GM12891 (cell line): ENCODE measurements at regions not wholly inside any gene's neighbourhood (a gene's known extent, or its start where the extent isn't known, plus 50 kb on each side); places are given as distances from the start of the nearest gene placed in this dataset.

Experiments
- DNase-seq: peaks from one replicate; pipeline ENCODE4 v3.0.0; 2011; ENCODE audit warnings: low spot score; ENCODE audit not compliant: insufficient read length
- FAIRE-seq: peaks from 2 replicates; lab custom pipeline; 2011; peaks lifted over from hg19 to GRCh38; lab: Jason Lieb, UNC
- PAX5 ChIP-seq: IDR thresholded peaks from 2 replicates; pipeline ENCODE4 v1.6.1; 2011; ENCODE audit warnings: low read length, moderate library complexity, mild to moderate bottlenecking; ENCODE audit not compliant: insufficient read depth, severe bottlenecking
- POLR2A ChIP-seq: IDR thresholded peaks from 2 replicates; pipeline ENCODE4 v1.6.1; 2011; ENCODE audit warnings: low read depth, low read length, control low read depth
- POLR2AphosphoS5 ChIP-seq: IDR thresholded peaks from 2 replicates; pipeline ENCODE4 v1.6.1; 2011; ENCODE audit warnings: low read depth, low read length, control low read depth
- POU2F2 ChIP-seq: IDR thresholded peaks from 2 replicates; pipeline ENCODE4 v1.6.1; 2011; ENCODE audit warnings: low read depth, mild to moderate bottlenecking, control low read depth, low read length, moderate library complexity
- SPI1 ChIP-seq: IDR thresholded peaks from 2 replicates; pipeline ENCODE4 v1.6.1; 2011; ENCODE audit warnings: low read depth, low read length, control low read depth
- TAF1 ChIP-seq: IDR thresholded peaks from 2 replicates; pipeline ENCODE4 v1.6.1; 2011; ENCODE audit warnings: low read depth, low read length, control low read depth

GRCh38 chr7:12741951-12742575 is 54.6 kb downstream of the ARL4A start:
- TF ChIP-seq PAX5: no peak
- TF ChIP-seq TAF1: no peak
- TF ChIP-seq POLR2AphosphoS5: no peak
- TF ChIP-seq POU2F2: no peak
- TF ChIP-seq POLR2A: no peak
- no peak for TF ChIP-seq SPI1
- DNase-seq (no peak), FAIRE-seq (no peak)

- TF ChIP-seq POU2F2 (no peak), SPI1 (no peak)
- FAIRE-seq: no peak
- DNase-seq: no peak
These were observed 58.8 kb downstream of the ARL4A start for GRCh38 chr7:12746211-12746610.

GRCh38 chr7:12747687-12748306 is 60.4 kb downstream of the ARL4A start:
- DNase-seq (no peak), FAIRE-seq (no peak)
- no peak for TF ChIP-seq PAX5
- no peak for TF ChIP-seq SPI1
- no peak for TF ChIP-seq POLR2A
- no peak for TF ChIP-seq POU2F2
- no peak for TF ChIP-seq TAF1
- TF ChIP-seq POLR2AphosphoS5: no peak

GRCh38 chr7:12749069-12749468 is 61.6 kb downstream of the ARL4A start:
- FAIRE-seq (no peak), DNase-seq (no peak)
- TF ChIP-seq TAF1: no peak
- TF ChIP-seq POU2F2: no peak
- no peak for TF ChIP-seq SPI1
- no peak for TF ChIP-seq POLR2A

GRCh38 chr7:12749746-12750145 is 62.3 kb downstream of the ARL4A start:
- DNase-seq (no peak), FAIRE-seq (no peak)
- TF ChIP-seq POLR2AphosphoS5 (no peak), TAF1 (no peak)

GRCh38 chr7:12751764-12752163 is 64.3 kb downstream of the ARL4A start:
- FAIRE-seq (no peak), DNase-seq (no peak)
- no peak for TF ChIP-seq POLR2A
- no peak for TF ChIP-seq POU2F2
- no peak for TF ChIP-seq POLR2AphosphoS5
- TF ChIP-seq PAX5: no peak
- no peak for TF ChIP-seq SPI1
- no peak for TF ChIP-seq TAF1

GRCh38 chr7:12754179-12754578 is 66.7 kb downstream of the ARL4A start:
- DNase-seq: no peak
- TF ChIP-seq TAF1: no peak
- TF ChIP-seq PAX5: no peak
- TF ChIP-seq SPI1: no peak
- no peak for FAIRE-seq

- no peak for FAIRE-seq
- no peak for DNase-seq
- TF ChIP-seq POU2F2 (no peak), TAF1 (no peak), SPI1 (no peak), POLR2A (no peak), POLR2AphosphoS5 (no peak), PAX5 (no peak)
These were observed 69.4 kb downstream of the ARL4A start for GRCh38 chr7:12756821-12757220.

- DNase-seq (no peak), FAIRE-seq (no peak)
- TF ChIP-seq POU2F2 (no peak), POLR2A (no peak), PAX5 (no peak), POLR2AphosphoS5 (no peak), TAF1 (no peak), SPI1 (no peak)
These were observed 70.0 kb downstream of the ARL4A start for GRCh38 chr7:12757443-12757842.

GRCh38 chr7:12759151-12759550 is 71.7 kb downstream of the ARL4A start:
- TF ChIP-seq POU2F2 (no peak), POLR2AphosphoS5 (no peak), TAF1 (no peak), POLR2A (no peak), PAX5 (no peak), SPI1 (no peak)
- no peak for DNase-seq
- FAIRE-seq: no peak
